ENCODE measurements at regions not wholly inside any gene's neighbourhood (a gene's known extent, or its start where the extent isn't known, plus 50 kb on each side); places are given as distances from the start of the nearest gene placed in this dataset.

GRCh38 chr4:34412911-34413310, 1831.4 kb downstream of the ARAP2 start:
- TF ChIP-seq, protein P1, sequence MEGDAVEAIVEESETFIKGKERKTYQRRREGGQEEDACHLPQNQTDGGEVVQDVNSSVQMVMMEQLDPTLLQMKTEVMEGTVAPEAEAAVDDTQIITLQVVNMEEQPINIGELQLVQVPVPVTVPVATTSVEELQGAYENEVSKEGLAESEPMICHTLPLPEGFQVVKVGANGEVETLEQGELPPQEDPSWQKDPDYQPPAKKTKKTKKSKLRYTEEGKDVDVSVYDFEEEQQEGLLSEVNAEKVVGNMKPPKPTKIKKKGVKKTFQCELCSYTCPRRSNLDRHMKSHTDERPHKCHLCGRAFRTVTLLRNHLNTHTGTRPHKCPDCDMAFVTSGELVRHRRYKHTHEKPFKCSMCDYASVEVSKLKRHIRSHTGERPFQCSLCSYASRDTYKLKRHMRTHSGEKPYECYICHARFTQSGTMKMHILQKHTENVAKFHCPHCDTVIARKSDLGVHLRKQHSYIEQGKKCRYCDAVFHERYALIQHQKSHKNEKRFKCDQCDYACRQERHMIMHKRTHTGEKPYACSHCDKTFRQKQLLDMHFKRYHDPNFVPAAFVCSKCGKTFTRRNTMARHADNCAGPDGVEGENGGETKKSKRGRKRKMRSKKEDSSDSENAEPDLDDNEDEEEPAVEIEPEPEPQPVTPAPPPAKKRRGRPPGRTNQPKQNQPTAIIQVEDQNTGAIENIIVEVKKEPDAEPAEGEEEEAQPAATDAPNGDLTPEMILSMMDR (IDR thresholded peaks at IDR 0.05) = no peak
- no peak for TF ChIP-seq POLR2A (IDR thresholded peaks at IDR 0.05)

All from right lobe of liver (tissue), 4 donors.